PC-9 (cell line): ENCODE measurements at regions not wholly inside any gene's neighbourhood (a gene's known extent, or its start where the extent isn't known, plus 50 kb on each side); places are given as distances from the start of the nearest gene placed in this dataset.

Experiments used
- CTCF ChIP-seq: fragments of 200-600 bp; sonication (generic); conservative IDR thresholded peaks from 2 replicates; pipeline ENCODE4 v1.6.1; 2017; ENCODE audit warnings: mixed run types, antibody characterized with exemption, mild to moderate bottlenecking, moderate library complexity
- EZH2 ChIP-seq: fragments of 200-600 bp; sonication (generic); IDR thresholded peaks from 2 replicates; pipeline ENCODE4 v1.8.0; 2017; ENCODE audit warnings: antibody characterized with exemption, low read depth

- TF ChIP-seq CTCF: no peak
- TF ChIP-seq EZH2: no peak
These were observed 375.5 kb upstream of the IGFBP3 start for GRCh38 chr7:46296526-46296925.
